Testis (tissue), 2 donors: ENCODE measurements at regions not wholly inside any gene's neighbourhood (a gene's known extent, or its start where the extent isn't known, plus 50 kb on each side); places are given as distances from the start of the nearest gene placed in this dataset.

ENCODE experiments used
- DNase-seq: peaks from one replicate; pipeline ENCODE4 v3.0.0-alpha.2; 2019
- H3K27ac ChIP-seq, 2 donors: fragments of 200-600 bp; sonication (generic); one replicate each; pipeline ENCODE4 v1.5.1; 2019
- H3K27me3 ChIP-seq: fragments of 200-600 bp; sonication (generic); one replicate; pipeline ENCODE4 v1.5.1; 2019
- H3K36me3 ChIP-seq: fragments of 200-600 bp; sonication (generic); one replicate; pipeline ENCODE4 v1.5.1; 2017; ENCODE audit warnings: low read depth; ENCODE audit errors: missing control alignments
- H3K4me1 ChIP-seq: fragments of 200-600 bp; sonication (generic); one replicate; pipeline ENCODE4 v1.5.1; 2019
- H3K4me3 ChIP-seq, 2 donors: fragments of 200-600 bp; sonication (generic); one replicate each; pipeline ENCODE4 v1.5.1; 2017 to 2019
- H3K9me3 ChIP-seq: fragments of 200-600 bp; sonication (generic); one replicate; pipeline ENCODE4 v1.5.1; 2017
- POLR2A ChIP-seq: fragments of 450-650 bp; IDR thresholded peaks from one replicate; pipeline ENCODE4 v1.6.1; 2017; ENCODE audit warnings: antibody characterized with exemption, mild to moderate bottlenecking, moderate library complexity
- WGBS, 2 donors: methylation state at CpG; one replicate each; pipeline ENCODE4 v1.1.5; 2018; 5-methylcytosine and 5-hydroxymethylcytosine counted together
- intact Hi-C: fragments of 100-400 bp; cut with DNase I; formaldehyde crosslinking; loops from one replicate; pipeline ENCODE4 v1.15.1; 2023; ENCODE audit warnings: low total_unique reads
- TF ChIP-seq, protein P1 (sequence below), 3 experiments: fragments of 450-650 bp in 2 of 3; fragments of 200-600 bp in 1 of 3; sonication (generic) in 1 of 3; IDR thresholded peaks; one replicate each; pipeline ENCODE4 v1.5.1; 2016 to 2019; ENCODE audit warnings: antibody characterized with exemption in 3 of 3, mild to moderate bottlenecking in 2 of 3, moderate library complexity in 1 of 3

DNA sequence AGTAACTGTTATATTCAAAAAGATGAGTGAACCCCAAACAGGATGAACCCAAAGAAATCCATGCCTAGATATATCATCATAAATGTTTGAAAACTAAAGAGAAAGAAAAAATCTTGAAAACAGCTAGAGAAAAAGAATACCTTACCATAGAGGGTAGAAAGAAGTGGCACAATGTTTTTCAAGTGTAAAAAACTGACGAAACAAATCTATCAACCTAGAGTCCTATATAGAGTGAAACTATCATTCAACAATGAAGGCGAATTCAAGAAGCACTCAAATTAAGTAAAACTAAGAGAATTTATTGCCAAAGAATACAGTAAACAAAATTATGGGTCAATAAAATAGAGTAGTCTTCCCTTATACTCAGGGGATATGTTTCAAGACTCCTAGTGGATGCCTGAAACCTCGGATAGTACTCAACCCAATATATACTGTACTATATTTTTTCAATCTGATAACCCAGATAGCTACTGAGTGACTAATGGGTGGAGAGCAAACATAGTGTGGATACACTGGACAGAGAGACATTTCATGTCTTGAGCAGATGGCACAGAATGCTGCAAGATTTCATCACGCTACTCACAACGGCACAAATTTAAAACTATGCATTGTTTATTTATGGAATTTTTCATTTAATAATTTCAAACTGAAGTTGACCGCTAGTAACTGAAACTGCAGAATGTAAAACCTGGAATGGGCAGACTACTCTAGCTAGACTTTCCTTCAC, 52.6 kb upstream of the TMEM106B start:
- intact Hi-C loops = no loop called here
- whole genome bisulfite sequencing, 2 donors = 78 to 90% methylated on average over 6 of the region's 6 CpGs

DNA sequence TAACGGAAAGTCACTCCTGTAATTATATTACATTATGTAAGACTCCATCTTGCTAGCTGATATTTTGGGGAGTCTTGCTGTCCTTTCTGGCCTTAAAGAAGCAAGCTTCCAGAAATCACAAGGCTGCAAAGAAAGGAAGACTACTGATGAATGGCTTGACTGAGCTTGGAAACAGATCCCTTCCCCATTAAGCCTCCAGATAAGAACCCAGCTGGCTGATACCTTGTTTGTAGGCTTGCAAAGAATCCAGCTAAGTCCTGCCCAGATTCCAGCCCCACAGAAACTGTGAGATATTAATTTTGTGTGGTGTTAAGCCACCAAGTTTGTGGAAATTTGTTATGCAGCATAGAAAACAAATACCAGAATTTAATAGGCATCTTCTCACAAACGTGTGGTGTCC, 49.9 kb upstream of the TMEM106B start:
- no peaks in the 10 kb centered on the region for H3K4me1 ChIP-seq
- DNase-seq = no peak
- WGBS, 2 donors = 49 to 56% methylated on average over 2 of the region's 2 CpGs

More for the DNA sequence above, 52.6 kb upstream of the TMEM106B start:
- no peak for DNase-seq
- Histone ChIP-seq H3K4me1 (no peaks in the 10 kb centered on the region), H3K4me3 (no peak overlapping the region), H3K27me3 (no peaks in the 10 kb centered on the region), H3K27ac (no peak overlapping the region), H3K9me3 (no peaks in the 10 kb centered on the region), H3K36me3 (no peaks in the 10 kb centered on the region)
- TF ChIP-seq, protein P1, sequence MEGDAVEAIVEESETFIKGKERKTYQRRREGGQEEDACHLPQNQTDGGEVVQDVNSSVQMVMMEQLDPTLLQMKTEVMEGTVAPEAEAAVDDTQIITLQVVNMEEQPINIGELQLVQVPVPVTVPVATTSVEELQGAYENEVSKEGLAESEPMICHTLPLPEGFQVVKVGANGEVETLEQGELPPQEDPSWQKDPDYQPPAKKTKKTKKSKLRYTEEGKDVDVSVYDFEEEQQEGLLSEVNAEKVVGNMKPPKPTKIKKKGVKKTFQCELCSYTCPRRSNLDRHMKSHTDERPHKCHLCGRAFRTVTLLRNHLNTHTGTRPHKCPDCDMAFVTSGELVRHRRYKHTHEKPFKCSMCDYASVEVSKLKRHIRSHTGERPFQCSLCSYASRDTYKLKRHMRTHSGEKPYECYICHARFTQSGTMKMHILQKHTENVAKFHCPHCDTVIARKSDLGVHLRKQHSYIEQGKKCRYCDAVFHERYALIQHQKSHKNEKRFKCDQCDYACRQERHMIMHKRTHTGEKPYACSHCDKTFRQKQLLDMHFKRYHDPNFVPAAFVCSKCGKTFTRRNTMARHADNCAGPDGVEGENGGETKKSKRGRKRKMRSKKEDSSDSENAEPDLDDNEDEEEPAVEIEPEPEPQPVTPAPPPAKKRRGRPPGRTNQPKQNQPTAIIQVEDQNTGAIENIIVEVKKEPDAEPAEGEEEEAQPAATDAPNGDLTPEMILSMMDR (IDR thresholded peaks at IDR 0.05) = no peak
- no peak for TF ChIP-seq POLR2A

More for the DNA sequence above, 49.9 kb upstream of the TMEM106B start:
- TF ChIP-seq, protein P1 (IDR thresholded peaks at IDR 0.05) = no peak
- no peak for TF ChIP-seq POLR2A
- Histone ChIP-seq H3K27ac (no peak overlapping the region), H3K4me3 (no peak overlapping the region), H3K27me3 (no peaks in the 10 kb centered on the region), H3K36me3 (no peaks in the 10 kb centered on the region), H3K9me3 (no peaks in the 10 kb centered on the region)
- intact Hi-C loops = no loop called here
